GM18951 (cell line): ENCODE measurements at regions not wholly inside any gene's neighbourhood (a gene's known extent, or its start where the extent isn't known, plus 50 kb on each side); places are given as distances from the start of the nearest gene placed in this dataset.

ENCODE experiments used
- POLR2A ChIP-seq: IDR thresholded peaks from 4 replicates; pipeline ENCODE4 v1.6.1; 2011; ENCODE audit warnings: mild to moderate bottlenecking; ENCODE audit not compliant: insufficient read length, insufficient read depth; ENCODE audit errors: extremely low read depth
- in situ Hi-C: fragments of 300-500 bp; cut with MboI; formaldehyde crosslinking; loops from one replicate; pipeline ENCODE4 v1.12.0; 2022; ENCODE audit warnings: low sequenced_read_pairs, mixed read lengths, inconsistent platforms; ENCODE audit not compliant: unreplicated experiment

GRCh38 chr13:33932769-33933406 lies 114.9 kb downstream of the RFC3 start:
- in situ Hi-C loops, result loop anchor here (10.0 kb wide), 1 partner anchor 1222 kb away; no protein-coding TSS in a partner anchor

GRCh38 chr13:33933810-33934209 lies 115.9 kb downstream of the RFC3 start:
- in situ Hi-C loops, result loop anchor here (10.0 kb wide), 1 partner anchor 1221 kb away; no protein-coding TSS in a partner anchor
- no peak for TF ChIP-seq POLR2A

More at GRCh38 chr13:33932769-33933406, 114.9 kb downstream of the RFC3 start:
- TF ChIP-seq POLR2A, result no peak

GRCh38 chr13:33934343-33934742 lies 116.4 kb downstream of the RFC3 start:
- in situ Hi-C loops, result loop anchor here (10.0 kb wide), 1 partner anchor 1220 kb away; no protein-coding TSS in a partner anchor
- TF ChIP-seq POLR2A, result no peak

GRCh38 chr13:33934951-33935371 lies 117.0 kb downstream of the RFC3 start:
- in situ Hi-C loops, result loop anchor here (10.0 kb wide), 1 partner anchor 1220 kb away; no protein-coding TSS in a partner anchor
- TF ChIP-seq POLR2A, result no peak

DNA sequence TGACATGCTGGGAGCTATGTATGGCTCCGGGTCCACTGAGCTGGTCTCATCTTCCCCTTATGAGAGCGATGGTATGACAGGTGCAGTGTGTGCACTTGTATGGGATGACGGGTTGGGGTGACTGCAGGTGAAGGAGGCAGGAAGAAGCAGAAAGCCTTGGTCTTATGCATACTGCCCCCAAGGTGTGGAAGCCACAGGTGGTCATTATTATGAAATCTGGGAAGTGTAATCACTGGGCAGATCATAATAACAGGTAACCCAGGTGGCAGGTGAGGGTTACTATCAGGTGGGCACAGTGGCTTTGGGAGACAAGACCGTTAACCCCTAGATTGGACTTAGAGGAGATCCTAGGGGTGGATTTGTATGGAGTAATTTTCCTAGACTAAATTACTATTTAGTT lies 118.0 kb downstream of the RFC3 start:
- in situ Hi-C loops, result loop anchor here (10.0 kb wide), 1 partner anchor 1219 kb away; no protein-coding TSS in a partner anchor
- no peak for TF ChIP-seq POLR2A

- in situ Hi-C loops, result loop anchor here (10.0 kb wide), 1 partner anchor 1217 kb away; no protein-coding TSS in a partner anchor
- no peak for TF ChIP-seq POLR2A
These were observed 119.6 kb downstream of the RFC3 start for GRCh38 chr13:33937373-33938098.

GRCh38 chr13:33940256-33940655 lies 122.3 kb downstream of the RFC3 start:
- no peak for TF ChIP-seq POLR2A
- in situ Hi-C loops, result no loop called here

DNA sequence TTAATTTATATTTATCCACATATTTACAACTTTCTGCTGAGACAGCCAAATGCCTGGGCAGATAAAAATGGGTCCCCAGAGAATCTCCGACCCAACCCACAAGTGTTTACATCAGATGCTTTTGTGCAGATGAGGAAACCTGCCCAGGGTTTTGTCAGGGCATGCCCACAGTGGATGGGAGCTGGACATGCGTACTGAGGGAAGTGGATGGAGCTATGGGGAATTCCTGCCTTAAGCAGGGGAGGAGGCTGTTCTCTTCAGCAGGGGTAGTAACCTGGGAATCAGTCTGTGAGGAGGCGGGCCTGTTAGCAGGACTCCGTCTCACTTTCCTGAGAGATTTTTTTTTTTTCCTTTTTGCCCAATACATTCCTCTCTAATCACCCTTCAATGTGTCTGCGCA lies 122.9 kb downstream of the RFC3 start:
- no peak for TF ChIP-seq POLR2A
- in situ Hi-C loops, result no loop called here

DNA sequence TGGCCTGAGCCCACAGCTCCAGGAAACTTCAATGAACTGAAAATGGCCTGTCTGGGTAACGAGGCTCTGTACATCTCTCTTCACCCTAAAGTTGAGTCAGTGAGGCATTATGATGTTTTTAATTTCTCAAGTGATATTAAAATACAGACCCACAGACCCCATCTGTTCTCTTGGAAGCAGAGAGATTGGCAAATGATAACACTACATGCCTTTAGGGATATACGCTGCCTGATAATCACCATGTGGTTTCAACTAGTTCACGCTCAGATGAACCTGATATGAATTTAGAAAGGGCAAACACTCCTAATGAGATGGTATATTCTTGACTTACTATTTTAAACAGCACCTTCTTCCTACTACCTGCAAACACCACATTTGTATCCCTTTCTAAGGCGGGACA lies 127.5 kb downstream of the RFC3 start:
- no peak for TF ChIP-seq POLR2A
- in situ Hi-C loops, result no loop called here

- no peak for TF ChIP-seq POLR2A
- in situ Hi-C loops, result no loop called here
These were observed 135.3 kb downstream of the RFC3 start for GRCh38 chr13:33953203-33953602.

DNA sequence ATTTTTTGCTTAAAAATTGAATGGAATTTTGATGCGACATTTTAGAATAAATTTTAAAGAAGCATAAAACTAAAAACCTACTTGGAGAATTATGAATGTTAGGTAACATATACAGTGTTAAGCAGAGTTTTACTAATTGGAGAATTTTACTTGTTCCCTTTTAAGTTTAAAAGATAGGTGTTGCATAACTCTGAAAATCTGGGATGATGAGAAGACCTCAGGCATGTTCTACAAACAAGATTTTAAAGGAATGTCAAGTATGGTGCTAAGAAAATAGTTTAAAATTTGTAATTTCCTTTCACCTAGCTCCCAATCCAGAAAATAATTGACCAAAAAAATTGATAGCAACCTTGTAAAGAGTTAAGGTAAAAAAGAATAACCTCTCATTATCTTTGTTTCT lies 135.8 kb downstream of the RFC3 start:
- TF ChIP-seq POLR2A, result no peak
- in situ Hi-C loops, result no loop called here

DNA sequence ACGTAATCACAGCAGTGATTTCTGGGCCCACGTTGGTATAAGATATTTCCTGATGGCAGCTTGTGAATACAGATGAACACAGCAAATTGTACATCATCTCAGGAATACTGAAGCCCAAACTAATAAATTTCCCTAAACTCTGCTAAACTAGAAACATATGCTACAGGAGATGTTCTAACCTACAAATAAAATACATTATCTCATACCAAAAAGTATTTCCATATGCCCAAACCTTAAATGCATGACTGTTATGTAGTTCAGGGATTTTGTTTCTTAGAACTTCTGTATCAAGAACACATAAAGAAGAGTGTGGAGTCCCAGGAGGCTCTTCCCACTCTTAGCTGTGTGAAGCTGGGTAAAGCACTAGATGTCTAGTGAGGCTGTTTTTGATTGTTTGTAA lies 138.4 kb downstream of the RFC3 start:
- no peak for TF ChIP-seq POLR2A
- in situ Hi-C loops, result no loop called here

GRCh38 chr13:33957497-33957905 lies 139.6 kb downstream of the RFC3 start:
- in situ Hi-C loops, result no loop called here
- no peak for TF ChIP-seq POLR2A

DNA sequence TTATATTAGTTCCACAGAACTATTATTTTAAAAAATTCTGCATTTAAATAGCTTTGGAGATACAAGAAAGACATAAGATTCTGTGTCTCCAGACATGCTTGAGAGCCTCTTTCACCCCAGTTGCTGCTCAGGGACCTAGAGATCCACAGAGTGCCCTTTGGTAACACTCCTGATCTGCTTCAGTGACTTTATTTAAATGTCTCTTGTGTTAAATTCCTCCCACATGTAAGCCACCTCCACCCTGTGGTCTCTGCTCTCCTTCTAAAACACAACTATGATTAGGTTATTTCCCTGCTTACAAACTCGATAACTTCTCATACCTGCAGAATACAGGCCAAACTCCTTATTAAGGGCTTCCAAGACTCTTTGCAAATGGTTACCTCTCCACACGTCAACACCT lies 141.0 kb downstream of the RFC3 start:
- in situ Hi-C loops, result no loop called here
- TF ChIP-seq POLR2A, result no peak
